HUES64 (cell line): ENCODE measurements at regions not wholly inside any gene's neighbourhood (a gene's known extent, or its start where the extent isn't known, plus 50 kb on each side); places are given as distances from the start of the nearest gene placed in this dataset.

Source experiments
- H3K27ac ChIP-seq: 2 replicates; pipeline ENCODE4 v1.7.0; 2013; ENCODE audit warnings: low read depth, low read length, inconsistent platforms
- H3K27me3 ChIP-seq: 2 replicates; pipeline ENCODE4 v1.6.1; 2013; ENCODE audit warnings: mild to moderate bottlenecking, low read length; ENCODE audit not compliant: insufficient read depth
- H3K36me3 ChIP-seq: 2 replicates; pipeline ENCODE4 v1.6.1; 2013; ENCODE audit warnings: mild to moderate bottlenecking, low read length; ENCODE audit not compliant: insufficient read depth
- H3K4me1 ChIP-seq: 2 replicates; pipeline ENCODE4 v1.6.1; 2013; ENCODE audit warnings: mild to moderate bottlenecking, low read length, moderate library complexity; ENCODE audit not compliant: insufficient read depth
- H3K4me3 ChIP-seq: 2 replicates; pipeline ENCODE4 v1.5.1; 2013; ENCODE audit warnings: mild to moderate bottlenecking, low read length, moderate library complexity
- H3K9ac ChIP-seq: 2 replicates; pipeline ENCODE4 v1.6.1; 2013; ENCODE audit warnings: mild to moderate bottlenecking, low read depth, low read length
- H3K9me3 ChIP-seq: 2 replicates; pipeline ENCODE4 v1.6.1; 2013; ENCODE audit warnings: low read depth, low read length; ENCODE audit not compliant: insufficient read depth
- WGBS: fragments of 150-250, 120-280 bp; methylation state at CpG from one replicate; pipeline ENCODE4 v1.1.7; 2013; ENCODE audit warnings: missing lambda C conversion rate; 5-methylcytosine and 5-hydroxymethylcytosine counted together

- H3K9me3 ChIP-seq, result no peaks in the 10 kb centered on the region
- H3K27me3 ChIP-seq, result no peaks in the 10 kb centered on the region
- no peak overlapping the region; the same call in 1 of the 2 replicates for H3K27ac ChIP-seq
- WGBS, result 67% methylated on average over 23 of the region's 23 CpGs
- no peaks in the 10 kb centered on the region for H3K36me3 ChIP-seq
- no peak overlapping the region for H3K4me3 ChIP-seq
- peaks cover 8% of the 10 kb centered on the region for H3K4me1 ChIP-seq
- no peak overlapping the region for H3K9ac ChIP-seq
Measured at GRCh38 chr3:84547971-84548970, 410.5 kb upstream of the CADM2 start.

GRCh38 chr3:84555629-84556028 lies 403.2 kb upstream of the CADM2 start:
- 92% methylated on average over 2 of the region's 2 CpGs for WGBS
- H3K4me3 ChIP-seq, result no peak overlapping the region
- 0 out of 2 replicates have a peak, but pooled peaks cover 4% of the 10 kb centered on the region for H3K4me1 ChIP-seq
- H3K27me3 ChIP-seq, result no peaks in the 10 kb centered on the region
- H3K9me3 ChIP-seq, result no peaks in the 10 kb centered on the region
- no peaks in the 10 kb centered on the region for H3K36me3 ChIP-seq
- no peak overlapping the region for H3K9ac ChIP-seq
- H3K27ac ChIP-seq, result no peak overlapping the region

- WGBS, result 98% methylated on average over 3 of the region's 3 CpGs
- Histone ChIP-seq H3K36me3 (no peaks in the 10 kb centered on the region), H3K27me3 (no peaks in the 10 kb centered on the region), H3K4me3 (no peak overlapping the region), H3K9ac (no peak overlapping the region), H3K4me1 (no peaks in the 10 kb centered on the region), H3K27ac (no peak overlapping the region), H3K9me3 (no peaks in the 10 kb centered on the region)
Measured at GRCh38 chr3:84566256-84566655, 392.5 kb upstream of the CADM2 start.

- no peaks in the 10 kb centered on the region for H3K4me1 ChIP-seq
- no peak overlapping the region for H3K9ac ChIP-seq
- no peaks in the 10 kb centered on the region for H3K9me3 ChIP-seq
- H3K4me3 ChIP-seq, result no peak overlapping the region
- WGBS, result 98% methylated on average over 4 of the region's 4 CpGs
- no peak overlapping the region for H3K27ac ChIP-seq
- H3K27me3 ChIP-seq, result no peaks in the 10 kb centered on the region
- H3K36me3 ChIP-seq, result no peaks in the 10 kb centered on the region
Measured at GRCh38 chr3:84567796-84568195, 391.0 kb upstream of the CADM2 start.

GRCh38 chr3:84573962-84574361 lies 384.8 kb upstream of the CADM2 start:
- WGBS, result 92% methylated on average over 1 of the region's 1 CpG
- Histone ChIP-seq H3K9me3 (no peaks in the 10 kb centered on the region), H3K36me3 (no peaks in the 10 kb centered on the region), H3K27me3 (no peaks in the 10 kb centered on the region), H3K4me3 (no peak overlapping the region), H3K4me1 (no peaks in the 10 kb centered on the region), H3K9ac (no peak overlapping the region), H3K27ac (no peak overlapping the region)

GRCh38 chr3:84586427-84586826 lies 372.4 kb upstream of the CADM2 start:
- Histone ChIP-seq H3K9ac (no peak overlapping the region), H3K4me3 (no peak overlapping the region), H3K36me3 (no peaks in the 10 kb centered on the region), H3K9me3 (no peaks in the 10 kb centered on the region), H3K27ac (no peak overlapping the region), H3K4me1 (no peaks in the 10 kb centered on the region), H3K27me3 (no peaks in the 10 kb centered on the region)
- WGBS, result no CpG with 5 or more reads among the region's 2 CpGs

- 79% methylated on average over 6 of the region's 7 CpGs for WGBS
- Histone ChIP-seq H3K27ac (no peak overlapping the region; the same call in 1 of the 2 replicates), H3K27me3 (no peaks in the 10 kb centered on the region), H3K36me3 (no peaks in the 10 kb centered on the region), H3K4me1 (peaks cover 17% of the 10 kb centered on the region), H3K9ac (no peak overlapping the region), H3K9me3 (no peaks in the 10 kb centered on the region), H3K4me3 (no peak overlapping the region)
Measured at GRCh38 chr3:84600703-84601225, 358.0 kb upstream of the CADM2 start.

- no peak overlapping the region; the same call in 1 of the 2 replicates for H3K27ac ChIP-seq
Measured at GRCh38 chr3:84601303-84601702, 357.5 kb upstream of the CADM2 start.

GRCh38 chr3:84621823-84622222 lies 337.0 kb upstream of the CADM2 start:
- Histone ChIP-seq H3K4me3 (no peak overlapping the region), H3K27ac (no peak overlapping the region), H3K27me3 (no peaks in the 10 kb centered on the region), H3K36me3 (no peaks in the 10 kb centered on the region), H3K4me1 (no peaks in the 10 kb centered on the region), H3K9me3 (peaks cover 7% of the 10 kb centered on the region), H3K9ac (no peak overlapping the region)
- 91% methylated on average over 1 of the region's 1 CpG for WGBS

More at GRCh38 chr3:84601303-84601702, 357.5 kb upstream of the CADM2 start:
- H3K4me1 ChIP-seq, result peaks cover 17% of the 10 kb centered on the region
- H3K9me3 ChIP-seq, result no peaks in the 10 kb centered on the region
- no peaks in the 10 kb centered on the region for H3K36me3 ChIP-seq
- no peaks in the 10 kb centered on the region for H3K27me3 ChIP-seq
- WGBS, result 41% methylated on average over 2 of the region's 2 CpGs
- no peak overlapping the region for H3K9ac ChIP-seq
- no peak overlapping the region; the same call in 1 of the 2 replicates for H3K4me3 ChIP-seq

GRCh38 chr3:84634668-84635067 lies 324.1 kb upstream of the CADM2 start:
- no peaks in the 10 kb centered on the region for H3K36me3 ChIP-seq
- H3K9ac ChIP-seq, result no peak overlapping the region
- no peak overlapping the region for H3K27ac ChIP-seq
- WGBS, result 100% methylated on average over 1 of the region's 1 CpG
- no peaks in the 10 kb centered on the region for H3K27me3 ChIP-seq
- no peaks in the 10 kb centered on the region for H3K9me3 ChIP-seq
- H3K4me1 ChIP-seq, result no peaks in the 10 kb centered on the region
- H3K4me3 ChIP-seq, result no peak overlapping the region

- Histone ChIP-seq H3K9me3 (no peaks in the 10 kb centered on the region), H3K27me3 (no peaks in the 10 kb centered on the region), H3K9ac (no peak overlapping the region), H3K4me3 (no peak overlapping the region), H3K27ac (no peak overlapping the region), H3K4me1 (no peaks in the 10 kb centered on the region), H3K36me3 (no peaks in the 10 kb centered on the region)
- 95% methylated on average over 3 of the region's 3 CpGs for WGBS
Measured at GRCh38 chr3:84637272-84637671, 321.5 kb upstream of the CADM2 start.
